G401 (cell line): ENCODE measurements at regions not wholly inside any gene's neighbourhood (a gene's known extent, or its start where the extent isn't known, plus 50 kb on each side); places are given as distances from the start of the nearest gene placed in this dataset.

Experiments used
- DNase-seq: peaks from one replicate; pipeline ENCODE4 v3.0.0-alpha.2; 2015; ENCODE audit warnings: low spot score
- in situ Hi-C: cut with HindIII; loops from 2 replicates; pipeline ENCODE4 v1.10.0; 2016; ENCODE audit warnings: low sequenced_read_pairs, mixed read lengths

DNA sequence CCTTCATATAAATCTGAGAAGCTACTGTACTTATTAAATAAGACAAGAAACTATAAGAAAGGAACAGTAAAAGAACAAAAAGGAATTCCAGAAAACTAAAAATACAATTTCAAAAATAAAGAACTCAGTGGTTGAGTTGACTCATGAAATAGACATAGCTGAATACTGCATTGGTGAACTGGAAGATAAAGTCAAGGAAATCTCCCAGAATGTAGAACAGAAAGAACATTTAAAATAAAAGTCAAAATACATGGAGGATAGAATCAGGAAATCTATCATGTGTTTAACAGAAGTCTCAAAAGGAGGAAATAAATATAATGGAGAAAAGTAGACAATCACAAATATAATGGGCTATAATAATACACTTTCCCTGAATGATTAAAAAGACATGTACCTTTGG is 136.4 kb upstream of the PMFBP1 start:
- DNase-seq: no peak
- in situ Hi-C loops: no loop called here

- in situ Hi-C loops: no loop called here
Measured at GRCh38 chr16:72302332-72302731, 130.4 kb upstream of the PMFBP1 start.

GRCh38 chr16:72301523-72302236 is 129.7 kb upstream of the PMFBP1 start:
- in situ Hi-C loops: no loop called here
- no peak for DNase-seq

More at GRCh38 chr16:72302332-72302731, 130.4 kb upstream of the PMFBP1 start:
- DNase-seq: no peak

DNA sequence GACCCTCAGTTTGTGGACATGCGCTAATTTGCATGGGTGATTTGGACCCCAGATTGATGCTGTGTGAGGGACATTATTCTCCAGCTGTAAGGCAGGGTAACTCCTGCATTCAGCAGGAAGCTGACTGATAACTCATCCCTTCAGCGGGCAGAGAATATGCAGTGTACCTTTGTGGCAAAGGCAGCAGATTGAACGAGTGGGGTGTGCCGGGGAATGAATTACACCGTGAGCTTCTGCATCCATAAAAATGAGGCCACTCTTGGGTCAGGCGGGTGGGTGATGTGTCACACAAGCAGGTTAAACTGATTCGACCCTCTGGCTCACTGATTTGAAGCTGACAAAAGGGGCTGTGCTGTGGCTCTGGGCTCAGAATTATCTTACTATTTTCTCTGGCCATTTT is 128.9 kb upstream of the PMFBP1 start:
- DNase-seq: no peak
- in situ Hi-C loops: no loop called here

GRCh38 chr16:72299684-72300243 is 127.8 kb upstream of the PMFBP1 start:
- no peak for DNase-seq
- in situ Hi-C loops: no loop called here

GRCh38 chr16:72298961-72299360 is 127.0 kb upstream of the PMFBP1 start:
- DNase-seq: no peak
- in situ Hi-C loops: no loop called here

DNA sequence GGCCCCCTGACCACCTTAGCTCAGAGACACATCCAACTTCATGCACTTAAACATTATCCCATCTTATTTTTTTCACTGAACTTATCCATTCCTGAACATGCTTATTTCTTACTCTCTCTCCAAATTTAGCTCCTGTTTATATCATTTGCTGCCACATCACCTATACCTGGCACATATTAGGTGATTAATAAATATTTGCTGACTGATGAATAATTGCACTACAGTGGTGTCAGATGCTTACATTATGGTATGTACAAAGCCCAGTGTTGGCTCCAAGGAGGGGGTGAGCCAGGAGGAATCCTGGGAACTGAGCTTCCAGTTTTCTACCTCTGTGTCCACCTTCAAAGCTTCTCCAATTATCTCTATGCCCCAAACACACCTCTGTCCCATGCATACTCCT is 124.0 kb upstream of the PMFBP1 start:
- in situ Hi-C loops: no loop called here
- no peak for DNase-seq

DNA sequence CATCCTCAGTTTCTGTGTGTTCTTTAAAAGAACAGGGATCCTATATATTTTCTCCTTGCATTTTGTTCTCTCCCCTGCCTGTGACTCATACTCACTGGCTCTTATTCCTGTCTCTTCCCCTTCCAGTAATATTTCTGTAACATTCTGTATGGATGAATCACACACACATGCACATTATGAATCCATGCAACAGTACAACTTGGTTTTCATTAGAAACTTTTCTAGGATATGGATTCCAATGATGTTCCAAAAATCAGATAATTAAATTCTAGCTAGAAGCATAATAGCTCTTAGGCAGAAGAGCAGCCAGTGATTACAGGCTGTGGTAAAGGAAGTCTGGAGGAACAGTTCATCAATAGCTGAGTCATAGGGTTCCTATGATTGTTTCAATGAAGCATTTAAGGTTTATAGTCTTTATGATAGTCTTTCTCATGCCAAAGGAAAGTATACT is 119.6 kb upstream of the PMFBP1 start:
- no peak for DNase-seq
- in situ Hi-C loops: no loop called here

DNA sequence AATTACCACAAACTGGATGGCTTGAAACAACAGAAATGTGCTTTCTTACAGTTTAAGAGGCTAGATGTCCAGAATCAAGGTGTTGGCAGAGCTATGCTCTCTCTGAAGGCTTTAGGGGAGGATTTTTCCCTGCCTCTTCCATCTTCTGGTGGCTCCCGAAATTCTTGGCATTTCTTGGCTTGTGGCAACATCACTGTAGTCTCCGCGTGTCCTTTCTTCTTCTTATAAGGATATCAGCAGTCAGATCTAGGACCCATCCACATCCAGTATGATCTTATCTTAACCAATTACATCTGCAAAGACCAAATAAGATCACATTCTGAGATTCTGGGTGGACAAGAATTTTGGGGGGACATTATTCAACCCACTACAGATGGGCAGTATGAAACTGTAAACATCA is 119.2 kb upstream of the PMFBP1 start:
- no peak for DNase-seq

DNA sequence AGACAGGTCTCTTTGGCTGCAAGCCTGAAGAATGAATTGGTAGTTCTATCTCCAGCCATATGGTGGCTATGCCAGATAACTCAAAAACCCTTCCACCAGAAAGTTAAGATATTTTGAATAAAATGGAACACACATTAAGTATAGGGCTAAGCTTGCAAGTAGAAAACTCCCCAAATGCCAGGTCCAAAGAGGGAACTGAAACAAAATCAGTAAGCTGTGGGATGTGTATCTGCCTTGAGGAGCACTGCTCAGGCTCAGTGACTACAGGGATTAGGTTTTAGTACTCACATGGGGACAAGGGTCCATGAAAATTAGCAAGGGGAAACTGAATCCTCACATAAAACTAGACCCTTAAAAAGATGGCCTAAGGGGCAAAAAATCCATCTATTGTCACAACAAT is 115.7 kb upstream of the PMFBP1 start:
- in situ Hi-C loops: no loop called here
- DNase-seq: no peak

More for the DNA sequence above, 119.2 kb upstream of the PMFBP1 start:
- in situ Hi-C loops: no loop called here

GRCh38 chr16:72286936-72287620 is 115.1 kb upstream of the PMFBP1 start:
- in situ Hi-C loops: no loop called here
- no peak for DNase-seq

DNA sequence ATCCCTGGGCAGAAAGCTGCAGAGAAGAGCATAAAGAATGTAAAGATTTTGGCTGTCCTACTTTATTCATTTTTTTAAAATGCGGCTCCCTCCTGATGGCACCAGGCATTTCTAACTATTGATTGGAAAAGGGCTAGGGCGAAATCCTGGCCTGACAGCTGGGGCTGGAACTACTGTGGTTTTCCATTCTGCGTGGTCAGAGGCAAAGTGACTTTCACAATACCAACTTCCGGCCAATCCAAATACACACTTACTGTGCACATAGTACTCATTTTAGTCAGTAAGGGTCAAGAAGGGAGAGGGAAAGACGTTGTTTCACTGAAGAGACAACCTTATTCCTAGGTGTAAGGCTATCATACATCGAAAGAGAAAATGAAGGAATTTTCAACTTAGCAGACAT is 113.8 kb upstream of the PMFBP1 start:
- no peak for DNase-seq

GRCh38 chr16:72285324-72285723 is 113.4 kb upstream of the PMFBP1 start:
- DNase-seq: no peak
- in situ Hi-C loops: no loop called here

More for the DNA sequence above, 113.8 kb upstream of the PMFBP1 start:
- in situ Hi-C loops: no loop called here

GRCh38 chr16:72284042-72284789 is 112.3 kb upstream of the PMFBP1 start:
- no peak for DNase-seq
- in situ Hi-C loops: no loop called here

- in situ Hi-C loops: no loop called here
- no peak for DNase-seq
Measured at GRCh38 chr16:72282362-72282761, 110.4 kb upstream of the PMFBP1 start.

DNA sequence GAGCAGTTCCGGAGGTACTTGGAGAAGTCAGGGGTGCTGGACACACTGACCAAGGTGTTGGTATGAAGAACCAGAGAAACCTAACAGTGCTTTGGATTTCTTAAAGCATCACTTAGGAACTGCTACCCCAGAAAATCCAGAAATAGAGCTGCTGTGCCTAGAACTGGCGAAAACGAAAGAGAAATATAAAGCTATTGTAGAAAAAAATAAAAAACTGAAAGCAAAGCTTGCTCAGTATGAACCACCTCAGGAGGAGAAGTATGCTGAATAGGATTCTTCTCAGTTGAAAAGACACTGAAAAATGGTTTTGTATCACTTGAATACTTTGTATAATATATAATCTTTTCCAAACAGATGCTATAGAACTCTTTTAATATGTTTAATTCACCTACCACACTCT is 106.3 kb upstream of the PMFBP1 start:
- in situ Hi-C loops: no loop called here
- no peak for DNase-seq

- DNase-seq: no peak
- in situ Hi-C loops: no loop called here
Measured at GRCh38 chr16:72277749-72278148, 105.8 kb upstream of the PMFBP1 start.

GRCh38 chr16:72271699-72272240 is 99.8 kb upstream of the PMFBP1 start:
- in situ Hi-C loops: no loop called here
- DNase-seq: no peak

DNA sequence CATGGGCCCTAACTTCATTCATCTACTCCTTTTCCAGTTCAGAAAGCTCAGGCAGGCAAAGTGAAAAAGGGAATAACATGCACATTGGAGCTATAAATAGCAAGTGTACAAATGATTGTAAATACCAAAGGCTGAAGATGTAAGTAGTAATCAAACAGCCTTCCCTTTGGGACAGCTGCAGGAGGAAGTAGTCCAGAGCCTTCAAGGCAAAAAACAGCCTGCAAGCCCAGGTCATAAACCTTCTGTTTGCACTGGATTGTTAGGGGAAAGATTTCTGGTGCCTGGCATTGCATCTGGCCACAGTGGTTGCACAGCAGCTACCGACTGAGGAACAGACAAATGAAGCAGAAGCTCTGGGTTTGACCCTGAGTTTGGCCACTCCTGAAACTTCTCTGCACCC is 98.6 kb upstream of the PMFBP1 start:
- no peak for DNase-seq
- in situ Hi-C loops: no loop called here

DNA sequence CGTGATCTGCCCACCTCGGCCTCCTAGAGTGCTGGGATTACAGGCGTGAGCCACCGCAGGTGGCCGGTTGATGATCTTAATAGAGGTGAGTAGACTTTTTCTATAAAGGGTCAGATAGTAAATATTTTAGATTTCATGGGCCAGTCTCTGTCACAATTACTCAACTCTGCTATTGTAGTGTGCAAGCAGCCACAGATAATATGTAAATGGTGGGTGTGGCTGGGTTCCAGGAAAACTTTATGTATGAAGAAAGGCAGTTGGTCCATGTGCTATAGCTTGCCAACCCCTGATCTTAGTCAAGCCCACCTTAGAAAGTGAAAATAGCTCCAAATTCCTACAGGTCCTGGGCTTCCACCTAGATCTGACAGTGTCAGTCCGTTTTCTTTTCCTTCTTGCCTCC is 94.9 kb upstream of the PMFBP1 start:
- in situ Hi-C loops: no loop called here
- no peak for DNase-seq
